ENCODE measurements at regions not wholly inside any gene's neighbourhood (a gene's known extent, or its start where the extent isn't known, plus 50 kb on each side); places are given as distances from the start of the nearest gene placed in this dataset.
A peak's percentile ranks its signal among the peaks of the same experiment; 100 is the strongest.
"Not testable (repeated sequence)": the region's sequence is repeated elsewhere in the genome, so short reads cannot be mapped to it uniquely, and the experiment has no call there.

- DNase-seq = no peak
Measured at GRCh38 chr2:234898534-234899053, 53.2 kb upstream of the SH3BP4 start.

GRCh38 chr2:234888442-234888841 is 63.4 kb upstream of the SH3BP4 start:
- DNase-seq = not testable (repeated sequence)

GRCh38 chr2:234887195-234887594 is 64.6 kb upstream of the SH3BP4 start:
- DNase-seq = no peak

- DNase-seq = no peak
Measured at GRCh38 chr2:234885886-234886285, 65.9 kb upstream of the SH3BP4 start.

GRCh38 chr2:234885118-234885517 is 66.7 kb upstream of the SH3BP4 start:
- no peak for DNase-seq

- no peak for DNase-seq
Measured at GRCh38 chr2:234884591-234884990, 67.2 kb upstream of the SH3BP4 start.

GRCh38 chr2:234881413-234882241 is 70.2 kb upstream of the SH3BP4 start:
- peak in 2 of 5 donors; percentile 22 to 49 for DNase-seq

- DNase-seq = peak in 1 of 5 donors; percentile 30
Measured at GRCh38 chr2:234880551-234881211, 71.1 kb upstream of the SH3BP4 start.

- peak in 1 of 5 donors; percentile 4 for DNase-seq
Measured at GRCh38 chr2:234879671-234880455, 72.0 kb upstream of the SH3BP4 start.

- not testable (repeated sequence) for DNase-seq
Measured at GRCh38 chr2:234876621-234877020, 75.2 kb upstream of the SH3BP4 start.

GRCh38 chr2:234874347-234875046 is 77.3 kb upstream of the SH3BP4 start:
- no peak for DNase-seq

- DNase-seq = no peak
Measured at GRCh38 chr2:234873828-234874173, 78.0 kb upstream of the SH3BP4 start.

GRCh38 chr2:234873103-234873827 is 78.6 kb upstream of the SH3BP4 start:
- no peak for DNase-seq

- no peak for DNase-seq
Measured at GRCh38 chr2:234869969-234870368, 81.8 kb upstream of the SH3BP4 start.

GRCh38 chr2:234869164-234869563 is 82.7 kb upstream of the SH3BP4 start:
- no peak for DNase-seq

- DNase-seq = no peak
Measured at GRCh38 chr2:234867882-234868285, 83.9 kb upstream of the SH3BP4 start.

GRCh38 chr2:234865586-234865985 is 86.2 kb upstream of the SH3BP4 start:
- DNase-seq = no peak

- no peak for DNase-seq
Measured at GRCh38 chr2:234865040-234865439, 86.8 kb upstream of the SH3BP4 start.

GRCh38 chr2:234864506-234864905 is 87.3 kb upstream of the SH3BP4 start:
- no peak for DNase-seq

- DNase-seq = no peak
Measured at GRCh38 chr2:234863043-234863934, 88.5 kb upstream of the SH3BP4 start.

All from T-helper 1 cell (primary cell).